Stimulated activated CD8-positive, alpha-beta memory T cell treated with anti-CD3 and anti-CD28 coated beads, Interleukin-12 subunit alpha, Interleukin-12 subunit beta, amount 100 ng/mL, for 4 hours (primary cell): ENCODE measurements at regions not wholly inside any gene's neighbourhood (a gene's known extent, or its start where the extent isn't known, plus 50 kb on each side); places are given as distances from the start of the nearest gene placed in this dataset.
A peak's percentile ranks its signal among the peaks of the same experiment; 100 is the strongest.
"Not testable (repeated sequence)": the region's sequence is repeated elsewhere in the genome, so short reads cannot be mapped to it uniquely, and the experiment has no call there.

Experiments
- DNase-seq: peaks from one replicate; pipeline ENCODE4 v3.0.0-alpha.2; 2020; ENCODE audit warnings: low read depth

DNA sequence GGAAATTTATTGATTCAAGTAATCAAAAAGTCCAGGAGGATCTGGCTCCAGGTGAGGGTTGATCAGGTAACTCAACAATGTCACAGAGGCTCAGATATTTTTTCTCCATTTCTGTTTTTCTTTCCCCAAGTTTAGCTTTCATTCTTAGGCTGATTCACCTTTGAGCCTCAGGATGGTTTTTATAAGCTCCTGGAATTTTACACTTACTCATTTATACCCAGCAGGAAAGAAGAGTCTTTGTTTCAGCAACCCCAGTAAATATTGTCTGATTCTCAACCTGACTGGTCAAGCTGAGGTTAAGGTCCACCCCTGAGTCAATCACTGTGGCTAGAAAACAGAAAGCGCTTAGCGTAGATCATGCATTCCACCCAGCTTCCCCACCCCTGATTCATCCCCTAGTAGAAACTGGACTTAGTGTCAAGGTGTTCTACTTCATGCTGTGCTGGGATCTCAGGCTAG, 500.6 kb downstream of the KIF4B start:
- DNase-seq, result no peak

DNA sequence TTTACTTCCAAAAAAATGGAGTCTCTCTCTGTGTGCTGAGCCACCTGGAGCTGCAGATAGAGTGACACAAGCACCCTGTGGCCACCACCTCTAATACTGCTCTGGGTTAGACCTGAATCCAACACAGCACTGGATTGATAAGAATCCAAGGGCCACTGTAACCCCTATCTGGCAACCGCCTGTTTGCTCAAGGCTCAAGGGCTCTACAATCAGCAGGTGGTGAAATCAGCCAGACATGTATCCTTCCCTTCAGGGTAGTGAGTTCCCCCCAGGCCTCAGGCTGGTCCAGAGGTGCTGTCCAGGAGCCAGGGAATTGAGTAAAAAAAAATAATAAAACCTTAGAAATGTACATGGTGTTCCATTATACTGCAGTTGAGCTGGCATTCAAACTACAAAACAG, 509.0 kb downstream of the KIF4B start:
- DNase-seq, result no peak

DNA sequence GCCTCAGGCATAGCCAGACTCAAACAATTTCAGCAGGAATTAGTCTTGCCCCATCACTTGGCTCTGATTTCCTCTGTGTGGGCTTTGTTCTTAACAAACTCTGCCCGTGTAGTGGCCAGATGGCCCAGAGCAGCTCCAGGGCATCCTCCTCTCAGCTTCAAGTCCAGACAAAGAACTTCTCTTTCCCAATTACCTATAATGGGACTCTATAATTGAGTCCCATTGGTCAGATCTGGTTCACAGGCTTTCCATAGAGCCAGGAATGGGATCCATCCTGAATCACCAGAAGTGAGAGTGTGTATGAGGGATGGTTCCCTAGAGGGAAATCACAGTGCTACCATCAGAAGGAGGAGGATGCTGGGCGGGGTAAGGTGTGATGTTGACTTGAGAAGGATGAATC, 515.8 kb downstream of the KIF4B start:
- no peak for DNase-seq

DNA sequence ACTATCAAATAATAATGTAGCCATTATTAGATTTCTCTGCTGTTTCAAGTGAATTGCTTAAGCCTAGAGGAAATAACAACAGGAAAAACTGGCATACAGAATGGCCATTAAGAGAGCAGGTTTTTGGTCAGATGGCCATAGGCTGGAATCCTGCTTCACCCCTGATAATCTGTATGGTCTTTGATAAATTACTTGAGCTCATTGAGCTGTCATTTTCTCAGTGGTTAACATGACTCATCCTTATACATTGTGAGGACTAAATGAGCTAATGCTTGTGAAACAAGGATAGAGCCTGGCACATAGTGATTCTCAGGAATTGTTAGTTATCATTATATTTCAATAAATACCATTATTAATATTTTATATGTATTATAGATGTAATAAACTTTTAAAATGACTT, 516.5 kb downstream of the KIF4B start:
- no peak for DNase-seq

DNA sequence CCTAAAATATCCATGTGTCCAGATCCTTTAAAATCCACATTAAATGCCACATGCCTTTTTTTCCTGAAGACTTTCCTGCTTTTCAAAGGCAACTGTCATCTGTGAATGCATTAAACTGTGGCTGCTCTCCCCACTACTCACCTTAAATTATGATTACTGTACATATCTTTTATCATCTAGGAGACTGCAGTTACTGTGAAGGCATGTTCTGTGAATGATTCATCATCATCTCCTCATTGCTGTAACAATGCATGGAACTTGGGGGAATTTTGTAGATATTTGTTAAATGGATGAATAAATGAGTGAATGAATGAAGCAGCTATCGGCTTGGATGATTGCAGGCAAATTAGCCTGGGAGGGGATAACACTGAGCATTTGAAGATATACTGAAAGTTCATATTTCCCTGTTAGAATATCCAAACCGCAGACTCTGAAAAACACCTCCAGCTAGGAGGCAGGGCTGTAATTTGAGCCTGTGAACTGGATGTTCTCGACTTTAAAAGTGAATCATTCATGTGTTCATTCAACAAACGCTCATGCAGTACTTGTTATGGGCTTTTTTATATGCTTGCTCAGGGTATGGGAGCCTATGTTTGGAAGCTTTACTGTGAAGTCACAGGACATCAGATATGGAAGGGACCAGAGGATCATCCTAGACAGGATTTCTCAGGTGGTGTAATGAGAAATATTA, 519.2 kb downstream of the KIF4B start:
- DNase-seq, result no peak

DNA sequence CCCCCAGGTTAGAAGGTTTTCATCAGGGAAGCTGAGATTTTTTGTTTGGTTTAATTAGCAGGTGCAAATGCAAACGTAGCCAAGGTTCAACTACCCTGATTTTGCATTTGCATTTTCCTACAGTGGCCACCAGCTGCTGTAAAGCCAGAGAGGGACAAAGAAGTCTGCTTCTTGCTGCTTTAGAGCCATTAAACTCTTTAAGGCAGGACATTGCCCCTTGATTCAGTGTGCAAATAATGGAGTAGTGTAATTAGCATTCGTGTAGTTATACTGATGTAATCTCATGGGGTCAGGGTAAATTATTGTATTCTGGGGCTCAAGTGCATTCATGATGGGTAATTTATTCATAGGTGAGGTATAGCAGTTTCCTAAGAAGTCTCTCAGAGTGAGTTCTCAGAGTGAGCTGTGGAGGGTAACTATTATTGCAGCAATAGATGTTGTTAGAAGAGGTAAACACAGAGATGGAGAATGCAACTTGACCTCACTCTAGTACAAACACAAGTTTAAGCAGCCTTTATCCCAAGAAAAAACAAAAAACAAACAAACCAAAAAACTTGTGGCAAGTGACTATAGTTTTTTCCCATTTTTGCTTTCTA, 526.5 kb downstream of the KIF4B start:
- no peak for DNase-seq

DNA sequence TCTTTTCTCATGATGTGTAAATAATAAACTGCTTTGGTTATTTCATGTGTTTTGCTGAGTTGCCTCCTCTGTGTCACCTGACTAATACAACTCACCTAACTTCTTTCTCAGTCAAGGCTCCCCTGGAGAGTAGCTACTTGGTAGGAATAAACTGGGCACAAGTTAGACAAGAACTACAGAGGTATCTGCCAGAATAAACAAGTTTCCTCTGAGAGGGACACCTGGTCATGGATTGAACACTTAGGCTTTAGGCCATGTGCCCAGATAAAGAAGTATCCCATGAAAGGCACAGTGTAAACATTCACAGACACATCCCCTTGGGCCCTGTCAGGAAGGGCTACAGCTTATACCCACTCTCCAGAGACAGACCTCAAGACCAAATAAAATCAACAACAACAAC, 532.5 kb downstream of the KIF4B start:
- DNase-seq, result no peak

DNA sequence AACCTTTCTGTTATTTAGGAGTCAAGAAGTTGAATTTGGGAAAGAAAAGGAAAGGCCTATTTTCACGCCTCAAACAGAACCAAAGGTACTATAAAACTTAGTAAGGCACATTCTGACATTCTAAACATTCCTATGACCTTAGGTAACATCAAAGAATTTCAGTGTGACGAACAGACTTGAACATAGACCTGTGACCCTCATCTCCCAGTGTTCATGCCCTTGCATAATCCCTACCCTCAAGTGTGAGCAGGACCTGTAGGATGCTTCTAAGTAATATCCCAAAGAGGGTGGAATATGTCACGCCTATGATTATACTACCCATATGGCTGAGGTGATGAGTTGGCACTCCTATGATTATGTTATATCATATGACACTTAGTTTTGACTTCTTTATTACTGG, 540.9 kb downstream of the KIF4B start:
- DNase-seq, result no peak

DNA sequence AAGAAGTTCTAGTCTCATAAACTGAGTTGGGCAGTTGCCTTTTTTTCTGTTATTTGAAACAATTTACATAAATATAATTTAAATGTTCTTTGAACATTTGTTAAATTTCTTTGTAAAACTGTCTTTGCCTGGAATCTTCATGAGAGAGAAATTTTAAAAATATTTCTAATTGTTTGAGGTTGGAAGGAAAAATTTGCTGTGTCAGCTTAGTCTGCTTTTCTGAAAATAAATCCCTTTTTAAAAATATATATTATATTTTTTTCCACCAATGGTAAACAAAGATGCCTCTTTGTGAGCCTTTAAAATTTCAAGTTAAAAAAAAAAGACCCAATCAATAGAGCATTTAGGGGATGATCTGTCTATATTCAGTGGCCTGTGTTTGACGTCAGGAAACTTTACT, 542.7 kb downstream of the KIF4B start:
- no peak for DNase-seq

DNA sequence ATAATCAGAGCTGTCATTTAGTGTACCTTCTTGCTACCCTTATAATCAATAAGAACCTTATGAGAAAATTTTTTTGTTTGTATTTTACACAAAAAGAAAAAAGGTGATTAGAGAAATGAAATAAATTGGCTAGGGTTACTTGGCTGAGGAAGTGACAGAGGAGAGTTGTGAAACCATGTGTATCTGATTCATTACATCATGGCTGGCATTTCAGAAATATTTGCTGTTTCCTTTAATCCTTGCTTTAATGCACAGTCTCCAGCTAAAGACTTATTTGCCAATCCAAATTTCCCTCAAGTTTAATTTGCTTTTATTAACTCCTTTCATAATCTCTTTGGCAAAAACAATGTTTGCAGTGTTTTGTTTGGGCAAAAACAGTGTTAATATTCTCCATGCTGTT, 543.1 kb downstream of the KIF4B start:
- no peak for DNase-seq

DNA sequence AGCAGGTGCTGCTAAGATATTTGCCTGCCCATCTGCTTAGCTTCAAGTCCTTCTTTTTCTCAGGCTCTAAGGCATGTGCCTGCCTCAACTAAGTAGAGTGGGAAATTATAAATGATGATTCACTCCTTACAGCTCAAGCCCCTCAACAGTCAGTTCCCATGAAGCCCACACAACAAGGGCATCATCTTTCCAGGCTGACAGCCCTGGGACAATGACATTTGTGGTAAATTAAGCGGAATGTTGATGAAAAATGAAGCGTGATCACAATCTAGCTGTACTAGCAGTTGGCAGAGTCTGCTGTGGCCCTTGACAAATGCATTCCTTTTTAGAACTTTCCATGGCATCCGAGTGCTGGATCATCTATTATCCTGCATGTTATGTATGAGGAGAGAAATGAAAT, 548.6 kb downstream of the KIF4B start:
- DNase-seq, result no peak

DNA sequence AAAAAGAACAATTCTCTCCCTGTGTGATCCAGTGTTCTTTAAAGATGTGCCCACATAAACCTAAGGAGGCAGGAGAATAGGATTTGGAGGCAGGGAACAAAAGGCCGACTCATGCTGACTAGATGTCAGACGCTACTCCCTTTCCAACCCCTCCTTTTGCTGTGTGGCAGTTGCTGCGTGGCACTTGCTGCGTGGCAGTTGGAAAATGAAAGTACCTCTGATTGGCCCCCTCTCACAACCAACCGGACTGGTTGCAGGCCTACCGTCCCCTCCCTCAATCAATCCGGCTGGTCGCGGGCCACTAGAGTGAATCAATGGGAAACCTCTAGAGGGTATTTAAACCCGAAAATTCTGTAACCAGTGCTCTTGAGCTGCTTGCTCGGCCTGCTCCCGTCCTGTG, 551.0 kb downstream of the KIF4B start:
- DNase-seq, result no peak

DNA sequence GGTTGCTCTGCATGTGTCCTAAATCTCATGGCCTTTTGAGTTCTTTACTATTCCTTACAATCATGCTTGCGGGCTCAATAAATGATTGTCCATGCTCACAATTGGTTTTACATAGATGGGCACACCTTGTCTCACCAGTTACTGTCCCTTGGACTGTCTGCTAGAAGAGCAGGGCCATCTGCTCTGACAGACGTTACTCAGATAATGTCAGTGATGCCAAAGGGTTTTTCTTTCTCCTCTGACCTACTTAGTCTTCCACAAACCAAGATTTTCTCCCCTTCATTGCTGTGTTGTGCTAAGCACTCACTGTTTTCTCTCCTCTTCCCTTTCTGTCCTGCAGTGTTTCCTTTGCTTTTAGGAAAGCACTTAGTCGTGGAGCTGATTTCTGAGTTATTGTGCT, 562.3 kb downstream of the KIF4B start:
- no peak for DNase-seq

DNA sequence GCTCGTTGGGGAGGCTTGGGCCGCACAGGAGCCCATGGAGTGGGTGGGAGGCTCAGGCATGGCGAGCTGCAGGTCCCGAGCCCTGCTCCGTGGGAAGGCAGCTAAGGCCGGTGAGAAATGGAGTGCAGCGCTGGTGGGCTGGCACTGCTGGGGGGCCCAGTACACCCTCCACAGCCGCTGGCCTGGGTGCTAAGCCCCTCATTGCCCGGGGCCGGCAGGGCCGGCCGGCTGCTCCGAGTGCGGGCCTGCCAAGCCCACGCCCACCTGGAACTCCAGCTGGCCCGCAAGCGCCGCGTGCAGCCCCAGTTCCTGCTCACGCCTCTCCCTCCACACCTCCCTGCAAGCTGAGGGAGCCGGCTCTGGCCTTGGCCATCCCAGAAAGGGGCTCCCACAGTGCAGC, 573.3 kb downstream of the KIF4B start:
- DNase-seq, result not testable (repeated sequence)

DNA sequence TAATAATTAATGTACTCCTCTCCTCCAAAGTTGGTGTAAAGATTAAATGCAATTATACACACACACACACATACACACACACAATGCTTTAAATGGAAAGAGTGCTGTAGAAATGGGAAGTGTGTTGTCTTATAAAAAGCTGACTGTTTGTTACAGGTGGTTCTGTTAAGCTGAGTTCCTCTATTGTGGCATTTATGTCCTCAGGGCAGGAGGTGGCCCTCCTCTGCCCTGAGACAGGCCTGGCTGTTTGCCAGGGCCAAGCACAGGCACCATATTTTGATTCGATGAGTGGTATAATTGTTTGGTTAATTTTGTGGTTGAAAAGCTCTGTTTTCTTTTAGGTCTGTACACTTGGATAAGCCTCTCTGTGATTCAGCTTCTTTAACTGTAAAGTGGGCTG, 573.9 kb downstream of the KIF4B start:
- no peak for DNase-seq

DNA sequence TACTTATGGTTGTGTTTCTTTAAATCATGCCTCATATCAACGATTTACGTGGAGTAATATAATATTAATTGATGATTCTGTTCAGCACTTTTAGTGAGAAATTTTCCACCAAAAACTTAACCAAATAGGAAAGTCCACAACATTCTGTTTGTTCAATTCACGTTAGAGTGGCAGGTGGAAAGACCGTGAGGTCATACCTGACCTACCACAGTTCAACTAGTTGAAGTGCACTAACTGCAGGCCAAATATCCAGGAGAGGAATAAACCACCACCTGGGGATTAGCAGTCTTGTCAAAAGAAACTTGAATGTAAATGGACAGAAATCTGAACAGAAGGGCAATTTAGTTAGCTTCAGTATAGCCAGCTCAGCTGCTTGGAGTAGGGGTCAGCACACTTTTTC, 577.7 kb downstream of the KIF4B start:
- no peak for DNase-seq

DNA sequence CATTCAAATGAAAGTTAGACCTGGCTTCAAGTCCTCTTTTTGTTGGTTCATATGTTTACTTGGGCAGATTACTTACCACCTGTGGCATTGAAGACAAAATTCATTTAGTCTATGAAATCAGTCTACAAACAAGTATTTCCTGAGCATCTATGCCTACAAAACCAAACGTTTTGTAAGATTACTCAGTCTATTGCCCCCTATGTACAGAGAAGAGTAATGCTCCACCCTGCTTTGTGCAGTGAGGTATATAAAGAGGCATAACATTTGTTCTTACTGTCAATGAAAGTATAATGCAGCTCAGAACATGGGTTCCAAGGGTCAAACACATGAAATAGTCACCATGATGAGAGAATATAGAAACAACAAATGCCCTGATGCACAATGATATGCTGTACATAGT, 580.7 kb downstream of the KIF4B start:
- no peak for DNase-seq

DNA sequence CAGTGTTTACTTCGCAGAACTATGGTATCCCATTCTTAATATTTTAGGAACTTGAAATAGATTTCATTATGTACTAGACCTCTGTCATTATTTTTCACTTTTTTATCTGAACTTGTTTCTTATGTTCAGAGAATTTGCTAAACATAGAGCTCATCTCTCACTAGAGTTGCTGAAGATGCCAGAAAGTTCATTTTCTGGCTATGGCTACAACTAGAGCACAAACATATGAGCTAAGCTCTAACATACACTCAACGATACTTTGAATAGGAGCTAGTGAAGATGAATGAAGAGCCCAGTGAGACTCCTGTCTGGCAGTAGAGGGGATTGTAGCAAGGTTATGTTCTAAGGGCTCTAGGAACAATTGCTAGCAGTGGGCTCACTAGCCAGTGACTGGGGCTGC, 582.2 kb downstream of the KIF4B start:
- no peak for DNase-seq

DNA sequence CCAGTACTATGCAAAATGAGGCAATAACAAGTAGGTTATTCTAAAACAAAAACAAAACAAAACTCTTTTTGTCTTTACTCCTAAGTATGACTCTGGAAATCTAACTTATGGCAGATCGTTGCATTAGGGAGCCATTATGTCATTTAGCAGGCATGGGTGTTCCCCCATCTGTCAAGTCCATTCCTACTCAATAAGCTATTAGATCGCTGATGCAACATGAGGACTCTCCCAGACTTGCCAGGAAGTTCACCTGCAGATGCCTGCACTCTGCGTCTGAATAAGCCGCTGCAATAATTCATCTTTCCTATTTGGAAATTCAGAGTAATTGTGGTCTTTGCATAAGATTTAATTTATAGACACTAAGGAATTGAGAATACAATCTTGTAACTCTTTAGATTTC, 585.0 kb downstream of the KIF4B start:
- no peak for DNase-seq

DNA sequence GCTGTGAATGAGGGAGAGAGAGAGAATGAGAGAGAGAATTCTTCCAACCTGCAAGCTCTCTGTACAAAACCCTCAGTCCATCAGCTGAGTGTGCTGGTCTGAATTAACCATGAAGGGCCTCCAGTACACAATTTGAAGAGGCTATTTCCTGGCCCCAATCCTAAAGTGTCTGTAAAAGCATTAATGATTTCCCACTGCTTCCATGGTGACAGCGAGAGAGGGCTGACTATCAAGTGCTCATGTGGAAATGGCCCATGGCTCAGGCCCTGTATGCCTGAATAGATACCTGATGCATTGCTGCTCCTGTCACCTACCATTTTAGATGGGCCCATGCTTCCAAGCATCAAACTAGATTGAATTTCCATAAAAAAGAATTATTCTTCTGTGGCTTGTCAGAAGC, 592.4 kb downstream of the KIF4B start:
- DNase-seq, result no peak

DNA sequence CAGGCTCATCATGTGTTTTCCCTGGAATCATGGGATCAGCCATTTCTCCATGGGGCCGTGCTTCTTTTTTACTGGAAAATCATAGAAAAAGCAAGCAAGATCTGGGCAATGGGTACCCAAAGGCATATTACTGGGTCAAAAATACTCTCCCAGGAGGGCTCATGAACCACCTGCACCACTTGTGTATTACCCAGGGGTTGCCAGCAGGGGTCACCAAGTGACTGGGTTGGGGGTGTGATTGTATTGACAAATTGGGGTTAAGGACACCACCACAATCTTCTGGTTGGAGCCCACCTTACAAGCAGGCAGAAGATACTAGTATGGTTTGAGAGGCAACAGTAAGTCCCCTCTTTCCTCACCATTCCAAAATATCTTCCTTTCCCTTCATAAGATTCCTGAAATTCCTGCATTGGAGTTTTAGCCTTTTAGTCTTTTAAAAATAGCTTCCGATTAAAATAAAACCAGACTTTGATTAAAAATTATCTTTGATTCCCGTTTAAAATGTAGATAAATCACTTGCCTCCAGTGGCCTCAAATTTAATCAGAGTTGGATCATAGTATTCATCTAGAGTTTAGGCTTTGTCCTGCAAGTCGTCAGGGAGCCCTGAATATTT, 603.3 kb downstream of the KIF4B start:
- peak; percentile 8 for DNase-seq

DNA sequence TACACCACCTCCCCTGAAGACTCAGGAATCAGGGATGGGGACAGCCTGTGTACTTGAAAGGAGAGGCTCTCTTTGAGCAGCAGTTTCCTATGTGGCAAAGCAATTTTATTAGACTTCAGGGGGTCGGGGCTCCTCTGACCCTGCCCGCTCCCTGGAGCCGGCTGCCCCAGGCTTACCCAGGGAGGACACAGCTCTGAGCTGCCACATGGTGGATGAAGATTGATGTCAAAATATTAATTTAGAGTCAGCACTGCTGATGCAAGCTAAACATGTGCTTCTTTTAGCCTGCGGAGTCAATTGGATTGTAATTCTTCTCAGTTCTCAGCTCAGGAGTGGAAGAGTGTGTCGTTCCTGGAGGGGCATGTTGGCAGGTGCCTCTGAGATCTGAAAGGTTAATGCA, 606.1 kb downstream of the KIF4B start:
- DNase-seq, result no peak

DNA sequence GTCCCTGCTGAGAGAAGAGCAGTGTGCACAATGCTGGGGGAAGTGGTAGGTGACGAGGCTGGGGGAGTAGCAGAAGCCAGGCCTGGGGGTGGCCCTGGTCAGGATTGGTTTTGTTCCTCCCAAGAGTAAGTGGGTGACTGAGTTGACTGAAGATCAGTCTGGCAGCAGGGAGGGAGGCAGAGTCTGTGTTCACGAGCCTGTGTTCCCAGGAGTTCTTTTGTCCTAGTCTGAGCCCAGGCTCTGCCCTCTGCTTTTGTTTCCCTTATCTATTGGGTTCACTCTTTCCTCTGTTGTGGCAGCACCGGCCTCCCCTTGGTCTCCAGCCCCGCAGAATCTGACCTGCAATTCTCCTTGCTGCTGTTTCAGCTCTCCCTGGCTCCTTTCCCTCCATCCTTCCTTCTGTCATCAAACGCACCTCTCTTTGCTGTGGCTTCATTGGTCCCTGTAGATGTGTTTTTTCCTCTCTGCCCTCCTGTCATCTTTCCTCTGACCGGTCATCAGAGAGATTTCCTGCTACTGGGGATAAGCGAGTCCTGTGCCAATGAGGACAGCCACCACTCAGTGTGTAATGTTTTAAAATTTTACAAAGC, 607.4 kb downstream of the KIF4B start:
- no peak for DNase-seq
